ENCODE measurements at regions not wholly inside any gene's neighbourhood (a gene's known extent, or its start where the extent isn't known, plus 50 kb on each side); places are given as distances from the start of the nearest gene placed in this dataset.

DNA sequence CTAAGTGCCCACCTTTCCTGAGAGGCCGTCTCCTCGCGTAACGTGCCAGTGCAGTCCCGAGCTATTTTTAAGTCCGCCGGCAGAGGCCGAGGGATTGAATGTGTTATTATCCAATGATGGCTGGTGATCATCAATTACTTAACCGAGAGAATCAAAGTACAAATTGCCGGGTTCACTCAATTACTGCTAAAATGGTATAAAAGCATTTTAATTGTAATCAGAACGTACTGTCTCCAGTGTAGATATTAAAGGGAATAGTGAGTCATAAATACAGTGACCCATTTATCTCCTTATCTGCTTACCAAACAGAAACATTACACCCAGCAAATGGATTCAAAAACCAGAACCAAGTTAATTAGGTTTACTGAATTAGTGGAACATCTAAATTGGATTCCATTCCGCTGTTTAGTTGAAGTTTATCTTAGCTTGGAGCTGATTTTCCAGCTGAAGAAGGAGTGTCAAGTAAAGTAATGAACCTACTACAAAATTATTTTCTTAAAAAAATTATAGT is 334.9 kb downstream of the BRD1 start:
- ATAC-seq: no peak
- peak; percentile 58; the same call in 1 of the 2 replicates for TF ChIP-seq TCF4 (CRISPR knock-in tag; IDR thresholded peaks at IDR 0.05; ENCODE audit: borderline replicate concordance)
- no peak for TF ChIP-seq ESRRG (CRISPR knock-in tag; IDR thresholded peaks at IDR 0.05)

DNA sequence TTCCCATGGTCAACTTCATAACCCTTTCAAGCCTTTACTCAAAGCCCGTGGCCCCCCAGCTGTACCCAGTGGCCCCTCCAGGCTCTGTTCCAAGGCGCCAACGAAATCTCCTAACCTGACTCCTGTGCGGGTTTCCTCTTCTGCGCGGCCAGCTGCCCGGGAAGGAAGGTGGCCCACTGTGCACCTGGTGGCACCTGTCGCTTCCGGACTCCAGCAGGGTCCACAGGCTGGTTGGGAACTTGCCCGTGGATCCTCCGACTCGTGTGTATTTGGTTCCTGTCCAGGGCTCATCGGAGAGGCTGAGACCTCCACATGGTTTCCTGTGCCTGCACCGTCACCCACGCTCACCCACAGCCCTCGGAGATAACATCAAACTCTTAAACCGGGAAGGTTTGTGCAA is 335.4 kb downstream of the BRD1 start:
- ATAC-seq: no peak
- TF ChIP-seq, protein P1, sequence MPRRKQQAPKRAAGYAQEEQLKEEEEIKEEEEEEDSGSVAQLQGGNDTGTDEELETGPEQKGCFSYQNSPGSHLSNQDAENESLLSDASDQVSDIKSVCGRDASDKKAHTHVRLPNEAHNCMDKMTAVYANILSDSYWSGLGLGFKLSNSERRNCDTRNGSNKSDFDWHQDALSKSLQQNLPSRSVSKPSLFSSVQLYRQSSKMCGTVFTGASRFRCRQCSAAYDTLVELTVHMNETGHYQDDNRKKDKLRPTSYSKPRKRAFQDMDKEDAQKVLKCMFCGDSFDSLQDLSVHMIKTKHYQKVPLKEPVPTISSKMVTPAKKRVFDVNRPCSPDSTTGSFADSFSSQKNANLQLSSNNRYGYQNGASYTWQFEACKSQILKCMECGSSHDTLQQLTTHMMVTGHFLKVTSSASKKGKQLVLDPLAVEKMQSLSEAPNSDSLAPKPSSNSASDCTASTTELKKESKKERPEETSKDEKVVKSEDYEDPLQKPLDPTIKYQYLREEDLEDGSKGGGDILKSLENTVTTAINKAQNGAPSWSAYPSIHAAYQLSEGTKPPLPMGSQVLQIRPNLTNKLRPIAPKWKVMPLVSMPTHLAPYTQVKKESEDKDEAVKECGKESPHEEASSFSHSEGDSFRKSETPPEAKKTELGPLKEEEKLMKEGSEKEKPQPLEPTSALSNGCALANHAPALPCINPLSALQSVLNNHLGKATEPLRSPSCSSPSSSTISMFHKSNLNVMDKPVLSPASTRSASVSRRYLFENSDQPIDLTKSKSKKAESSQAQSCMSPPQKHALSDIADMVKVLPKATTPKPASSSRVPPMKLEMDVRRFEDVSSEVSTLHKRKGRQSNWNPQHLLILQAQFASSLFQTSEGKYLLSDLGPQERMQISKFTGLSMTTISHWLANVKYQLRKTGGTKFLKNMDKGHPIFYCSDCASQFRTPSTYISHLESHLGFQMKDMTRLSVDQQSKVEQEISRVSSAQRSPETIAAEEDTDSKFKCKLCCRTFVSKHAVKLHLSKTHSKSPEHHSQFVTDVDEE (CRISPR knock-in tag; IDR thresholded peaks at IDR 0.05): no peak
- TF ChIP-seq GLIS3 (CRISPR knock-in tag; IDR thresholded peaks at IDR 0.05) (no peak), ZFP30 (CRISPR knock-in tag; IDR thresholded peaks at IDR 0.05) (no peak)

DNA sequence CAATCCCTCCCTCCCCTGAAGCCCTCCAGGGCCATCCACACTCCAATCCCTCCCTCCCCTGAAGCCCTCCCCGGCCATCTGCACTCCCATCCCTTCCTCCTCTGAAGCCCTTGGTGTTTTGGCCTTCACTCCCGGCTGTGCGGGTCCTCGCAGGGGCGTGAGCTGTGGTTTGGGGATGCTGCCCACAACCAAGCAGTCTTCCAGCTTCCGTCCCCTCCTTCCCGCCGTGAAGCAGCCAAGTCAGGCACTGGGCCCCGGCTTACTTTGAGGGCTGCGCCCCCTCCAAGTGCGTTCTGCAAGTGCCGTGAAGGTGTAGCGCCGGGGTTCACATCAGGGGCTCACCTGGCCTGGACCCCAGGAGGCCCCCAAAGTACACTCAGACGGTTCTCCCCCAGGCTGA is 335.9 kb downstream of the BRD1 start:
- ATAC-seq: no peak
- TF ChIP-seq, protein P2, sequence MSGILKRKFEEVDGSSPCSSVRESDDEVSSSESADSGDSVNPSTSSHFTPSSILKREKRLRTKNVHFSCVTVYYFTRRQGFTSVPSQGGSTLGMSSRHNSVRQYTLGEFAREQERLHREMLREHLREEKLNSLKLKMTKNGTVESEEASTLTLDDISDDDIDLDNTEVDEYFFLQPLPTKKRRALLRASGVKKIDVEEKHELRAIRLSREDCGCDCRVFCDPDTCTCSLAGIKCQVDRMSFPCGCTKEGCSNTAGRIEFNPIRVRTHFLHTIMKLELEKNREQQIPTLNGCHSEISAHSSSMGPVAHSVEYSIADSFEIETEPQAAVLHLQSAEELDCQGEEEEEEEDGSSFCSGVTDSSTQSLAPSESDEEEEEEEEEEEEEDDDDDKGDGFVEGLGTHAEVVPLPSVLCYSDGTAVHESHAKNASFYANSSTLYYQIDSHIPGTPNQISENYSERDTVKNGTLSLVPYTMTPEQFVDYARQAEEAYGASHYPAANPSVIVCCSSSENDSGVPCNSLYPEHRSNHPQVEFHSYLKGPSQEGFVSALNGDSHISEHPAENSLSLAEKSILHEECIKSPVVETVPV (CRISPR knock-in tag; IDR thresholded peaks at IDR 0.05): no peak
- TF ChIP-seq ISL1 (CRISPR knock-in tag; IDR thresholded peaks at IDR 0.05) (no peak), RARB (CRISPR knock-in tag; IDR thresholded peaks at IDR 0.05) (no peak), SNAI2 (CRISPR knock-in tag; IDR thresholded peaks at IDR 0.05) (no peak), ZC3H10 (CRISPR knock-in tag; IDR thresholded peaks at IDR 0.05) (no peak), PPARA (CRISPR knock-in tag; IDR thresholded peaks at IDR 0.05; ENCODE audit: borderline replicate concordance) (no peak), ZNF565 (CRISPR knock-in tag; conservative IDR thresholded peaks at IDR 0.05; ENCODE audit: low read depth) (no peak), GLIS3 (CRISPR knock-in tag; IDR thresholded peaks at IDR 0.05) (no peak)
- TF ChIP-seq, protein P3, sequence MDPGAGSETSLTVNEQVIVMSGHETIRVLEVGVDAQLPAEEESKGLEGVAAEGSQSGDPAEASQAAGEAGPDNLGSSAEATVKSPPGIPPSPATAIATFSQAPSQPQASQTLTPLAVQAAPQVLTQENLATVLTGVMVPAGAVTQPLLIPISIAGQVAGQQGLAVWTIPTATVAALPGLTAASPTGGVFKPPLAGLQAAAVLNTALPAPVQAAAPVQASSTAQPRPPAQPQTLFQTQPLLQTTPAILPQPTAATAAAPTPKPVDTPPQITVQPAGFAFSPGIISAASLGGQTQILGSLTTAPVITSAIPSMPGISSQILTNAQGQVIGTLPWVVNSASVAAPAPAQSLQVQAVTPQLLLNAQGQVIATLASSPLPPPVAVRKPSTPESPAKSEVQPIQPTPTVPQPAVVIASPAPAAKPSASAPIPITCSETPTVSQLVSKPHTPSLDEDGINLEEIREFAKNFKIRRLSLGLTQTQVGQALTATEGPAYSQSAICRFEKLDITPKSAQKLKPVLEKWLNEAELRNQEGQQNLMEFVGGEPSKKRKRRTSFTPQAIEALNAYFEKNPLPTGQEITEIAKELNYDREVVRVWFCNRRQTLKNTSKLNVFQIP (CRISPR knock-in tag; IDR thresholded peaks at IDR 0.05; ENCODE audit: borderline replicate concordance, low read depth): no peak

DNA sequence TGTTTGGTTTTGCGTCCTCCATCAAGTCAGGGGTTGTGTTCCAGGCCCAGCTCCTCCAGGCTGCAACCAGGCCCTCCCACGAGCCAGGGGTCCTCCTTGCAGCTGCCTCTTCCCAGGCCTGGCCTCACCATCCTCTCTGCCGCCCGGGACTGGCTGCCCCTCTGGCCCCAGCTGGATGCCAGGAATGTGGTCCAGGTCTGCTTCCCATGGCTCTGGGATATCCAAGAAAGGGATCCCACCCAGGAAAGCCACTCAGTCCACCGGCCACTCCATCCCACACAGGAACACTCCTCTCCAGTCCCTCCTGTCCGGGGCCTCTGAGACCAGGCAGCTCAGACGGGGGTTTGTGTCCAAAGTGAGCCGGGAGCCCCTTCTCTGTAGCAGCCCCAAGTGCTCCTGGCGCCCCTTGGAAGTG is 336.4 kb downstream of the BRD1 start:
- no peak for TF ChIP-seq ZFP30 (CRISPR knock-in tag; IDR thresholded peaks at IDR 0.05)
- TF ChIP-seq, protein P4, sequence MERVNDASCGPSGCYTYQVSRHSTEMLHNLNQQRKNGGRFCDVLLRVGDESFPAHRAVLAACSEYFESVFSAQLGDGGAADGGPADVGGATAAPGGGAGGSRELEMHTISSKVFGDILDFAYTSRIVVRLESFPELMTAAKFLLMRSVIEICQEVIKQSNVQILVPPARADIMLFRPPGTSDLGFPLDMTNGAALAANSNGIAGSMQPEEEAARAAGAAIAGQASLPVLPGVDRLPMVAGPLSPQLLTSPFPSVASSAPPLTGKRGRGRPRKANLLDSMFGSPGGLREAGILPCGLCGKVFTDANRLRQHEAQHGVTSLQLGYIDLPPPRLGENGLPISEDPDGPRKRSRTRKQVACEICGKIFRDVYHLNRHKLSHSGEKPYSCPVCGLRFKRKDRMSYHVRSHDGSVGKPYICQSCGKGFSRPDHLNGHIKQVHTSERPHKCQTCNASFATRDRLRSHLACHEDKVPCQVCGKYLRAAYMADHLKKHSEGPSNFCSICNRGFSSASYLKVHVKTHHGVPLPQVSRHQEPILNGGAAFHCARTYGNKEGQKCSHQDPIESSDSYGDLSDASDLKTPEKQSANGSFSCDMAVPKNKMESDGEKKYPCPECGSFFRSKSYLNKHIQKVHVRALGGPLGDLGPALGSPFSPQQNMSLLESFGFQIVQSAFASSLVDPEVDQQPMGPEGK (CRISPR knock-in tag; IDR thresholded peaks at IDR 0.05; ENCODE audit: borderline replicate concordance): no peak
- no peak for ATAC-seq

DNA sequence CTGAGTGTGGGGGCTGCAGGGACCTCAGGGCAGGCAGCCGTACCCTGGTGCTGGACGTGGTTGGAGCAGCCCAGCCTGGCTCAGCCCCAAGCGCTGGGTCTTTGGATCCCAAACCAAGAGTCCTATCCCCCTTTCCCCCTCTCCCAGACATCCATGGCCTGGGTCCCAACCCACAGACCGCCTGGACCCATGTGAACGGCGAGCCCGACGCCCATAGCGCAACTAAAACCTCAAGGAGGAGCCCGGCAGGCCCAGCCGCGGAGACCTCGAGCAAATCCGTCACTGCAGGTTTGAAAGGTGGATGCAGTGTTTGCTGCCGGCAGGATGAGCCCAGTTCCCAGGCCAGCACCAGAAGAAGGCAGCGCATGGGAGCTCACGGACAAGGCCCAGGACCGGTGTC is 337.0 kb downstream of the BRD1 start:
- no peak for TF ChIP-seq OSR1 (CRISPR knock-in tag; IDR thresholded peaks at IDR 0.05)
- no peak for TF ChIP-seq ZNF70 (CRISPR knock-in tag; IDR thresholded peaks at IDR 0.05)
- no peak for TF ChIP-seq CSDC2 (CRISPR knock-in tag; IDR thresholded peaks at IDR 0.05)
- TF ChIP-seq ESRRG (CRISPR knock-in tag; IDR thresholded peaks at IDR 0.05): no peak
- TF ChIP-seq PPARA (CRISPR knock-in tag; IDR thresholded peaks at IDR 0.05; ENCODE audit: borderline replicate concordance): no peak
- TF ChIP-seq, protein P2 (CRISPR knock-in tag; IDR thresholded peaks at IDR 0.05): no peak
- TF ChIP-seq ZNF565 (CRISPR knock-in tag; conservative IDR thresholded peaks at IDR 0.05; ENCODE audit: low read depth): no peak
- no peak for TF ChIP-seq GLIS3 (CRISPR knock-in tag; IDR thresholded peaks at IDR 0.05)
- TF ChIP-seq, protein P1 (CRISPR knock-in tag; IDR thresholded peaks at IDR 0.05): no peak
- TF ChIP-seq ARNTL (CRISPR knock-in tag; IDR thresholded peaks at IDR 0.05; ENCODE audit: borderline replicate concordance, low read depth): no peak
- no peak for TF ChIP-seq BACH2 (CRISPR knock-in tag; IDR thresholded peaks at IDR 0.05; ENCODE audit: borderline replicate concordance)
- TF ChIP-seq, protein P3 (CRISPR knock-in tag; IDR thresholded peaks at IDR 0.05; ENCODE audit: borderline replicate concordance, low read depth): no peak
- TF ChIP-seq ZNF8 (CRISPR knock-in tag; IDR thresholded peaks at IDR 0.05): no peak
- no peak for TF ChIP-seq ISL1 (CRISPR knock-in tag; IDR thresholded peaks at IDR 0.05)
- no peak for TF ChIP-seq RARB (CRISPR knock-in tag; IDR thresholded peaks at IDR 0.05)
- ATAC-seq: no peak

Data from SK-N-SH treated with all-trans-retinoic acid at 6 μM for 48 hours (cell line).